Fibroblast of lung (primary cell): ENCODE measurements at regions not wholly inside any gene's neighbourhood (a gene's known extent, or its start where the extent isn't known, plus 50 kb on each side); places are given as distances from the start of the nearest gene placed in this dataset.

Source experiments
- DNase-seq, 2 donors: peaks; one replicate each; pipeline versions ENCODE4 v3.0.0 to v3.0.0-alpha.2; 2010; ENCODE audit warnings: low read depth in 2 of 2
- H2AFZ ChIP-seq: 2 replicates; pipeline ENCODE4 v1.5.1; 2012; ENCODE audit warnings: low read length, control low read depth, inconsistent platforms
- H3K27ac ChIP-seq: 2 replicates; pipeline ENCODE4 v1.5.1; 2011; ENCODE audit warnings: low read length, control low read depth; ENCODE audit not compliant: insufficient read depth
- H3K27me3 ChIP-seq: 2 replicates; pipeline ENCODE4 v1.5.1; 2011; ENCODE audit warnings: mild to moderate bottlenecking, low read length; ENCODE audit not compliant: control insufficient read depth, insufficient read depth
- H3K36me3 ChIP-seq: 2 replicates; pipeline ENCODE4 v1.5.1; 2011; ENCODE audit warnings: low read length; ENCODE audit not compliant: control insufficient read depth, insufficient read depth
- H3K4me1 ChIP-seq: 2 replicates; pipeline ENCODE4 v1.5.1; 2011; ENCODE audit warnings: low read length; ENCODE audit not compliant: control insufficient read depth, insufficient read depth; ENCODE audit errors: extremely low read depth
- H3K4me2 ChIP-seq: 2 replicates; pipeline ENCODE4 v1.5.1; 2011; ENCODE audit warnings: low read length, control low read depth; ENCODE audit not compliant: insufficient read depth; ENCODE audit errors: extremely low read depth
- H3K4me3 ChIP-seq, 4 experiments: fragments of 200-600 bp in 1 of 4; sonication (generic) in 1 of 4; replicated peaks in 1 of 4; 2 replicates each; pipeline ENCODE4 v1.5.1; 2011 to 2016; ENCODE audit warnings: low read length in 4 of 4, low read depth in 3 of 4, mild to moderate bottlenecking in 3 of 4, control low read depth in 2 of 4, inconsistent platforms in 1 of 4, mixed read lengths in 1 of 4; ENCODE audit not compliant: insufficient read depth in 1 of 4; ENCODE audit errors: control extremely low read depth in 1 of 4
- H3K79me2 ChIP-seq: 2 replicates; pipeline ENCODE4 v1.5.1; 2012; ENCODE audit warnings: mild to moderate bottlenecking, low read length, inconsistent platforms; ENCODE audit not compliant: control insufficient read depth, insufficient read depth
- H3K9ac ChIP-seq: 2 replicates; pipeline ENCODE4 v1.5.1; 2011; ENCODE audit warnings: mild to moderate bottlenecking, low read length, control low read depth; ENCODE audit not compliant: insufficient read depth
- H3K9me3 ChIP-seq: 2 replicates; pipeline ENCODE4 v1.5.1; 2012; ENCODE audit warnings: low read depth, low read length; ENCODE audit not compliant: control insufficient read depth, insufficient read depth
- H4K20me1 ChIP-seq: 2 replicates; pipeline ENCODE4 v1.5.1; 2011; ENCODE audit warnings: low read length; ENCODE audit not compliant: control insufficient read depth, insufficient read depth; ENCODE audit errors: extremely low read depth
- CTCF ChIP-seq, 2 donors: IDR thresholded peaks in 1 of 2; conservative IDR thresholded peaks in 1 of 2; 1 replicate in 1 of 2; 2 replicates in 1 of 2; pipeline ENCODE4 v1.5.1; 2011 to 2012; ENCODE audit warnings: low read length in 2 of 2, control low read depth in 1 of 2, inconsistent platforms in 1 of 2, low read depth in 1 of 2, mild to moderate bottlenecking in 1 of 2
- EZH2 ChIP-seq: IDR thresholded peaks from 2 replicates; pipeline ENCODE4 v1.5.1; 2012; ENCODE audit warnings: low read length, control low read depth, mild to moderate bottlenecking; ENCODE audit errors: missing control alignments

GRCh38 chr18:39699340-39699964 lies 2133.9 kb upstream of the CELF4 start:
- H2AFZ ChIP-seq: no peak overlapping the region
- TF ChIP-seq EZH2: no peak
- TF ChIP-seq CTCF (conservative IDR thresholded peaks at IDR 0.05 in 1 of 2, IDR thresholded peaks at IDR 0.05 in 1 of 2; ENCODE audit: low read depth in 1 of 2, low read length in 2 of 2): no peak
- H3K27ac ChIP-seq: no peak overlapping the region
- H3K4me1 ChIP-seq: no peaks in the 10 kb centered on the region
- no peaks in the 10 kb centered on the region for H3K79me2 ChIP-seq
- H4K20me1 ChIP-seq: no peaks in the 10 kb centered on the region
- H3K4me3 ChIP-seq: no peak overlapping the region
- H3K9me3 ChIP-seq: no peaks in the 10 kb centered on the region
- DNase-seq: peak in 1 of 2 donors; percentile 13
- no peaks in the 10 kb centered on the region for H3K27me3 ChIP-seq
- H3K36me3 ChIP-seq: no peaks in the 10 kb centered on the region
- H3K4me2 ChIP-seq: no peak overlapping the region
- no peak overlapping the region for H3K9ac ChIP-seq

- DNase-seq: no peak
- Histone ChIP-seq H3K36me3 (no peaks in the 10 kb centered on the region), H3K27ac (no peak overlapping the region), H3K4me2 (no peak overlapping the region), H3K9ac (no peak overlapping the region), H3K79me2 (no peaks in the 10 kb centered on the region), H2AFZ (no peak overlapping the region), H3K9me3 (no peaks in the 10 kb centered on the region), H3K27me3 (no peaks in the 10 kb centered on the region), H4K20me1 (no peaks in the 10 kb centered on the region), H3K4me1 (no peaks in the 10 kb centered on the region), H3K4me3 (no peak overlapping the region)
- TF ChIP-seq CTCF (conservative IDR thresholded peaks at IDR 0.05 in 1 of 2, IDR thresholded peaks at IDR 0.05 in 1 of 2; ENCODE audit: low read depth in 1 of 2, low read length in 2 of 2) (no peak), EZH2 (no peak)
These were observed 2132.8 kb upstream of the CELF4 start for GRCh38 chr18:39698436-39698835.

GRCh38 chr18:39693359-39693758 lies 2127.8 kb upstream of the CELF4 start:
- Histone ChIP-seq H3K36me3 (no peaks in the 10 kb centered on the region), H2AFZ (no peak overlapping the region), H3K9me3 (no peaks in the 10 kb centered on the region), H3K27me3 (no peaks in the 10 kb centered on the region), H4K20me1 (no peaks in the 10 kb centered on the region), H3K4me1 (no peaks in the 10 kb centered on the region), H3K79me2 (no peaks in the 10 kb centered on the region), H3K27ac (no peak overlapping the region), H3K4me2 (no peak overlapping the region), H3K9ac (no peak overlapping the region), H3K4me3 (no peak overlapping the region)
- DNase-seq: no peak
- TF ChIP-seq CTCF (conservative IDR thresholded peaks at IDR 0.05 in 1 of 2, IDR thresholded peaks at IDR 0.05 in 1 of 2; ENCODE audit: low read depth in 1 of 2, low read length in 2 of 2) (no peak), EZH2 (no peak)
